ENCODE measurements at regions not wholly inside any gene's neighbourhood (a gene's known extent, or its start where the extent isn't known, plus 50 kb on each side); places are given as distances from the start of the nearest gene placed in this dataset.
"Not testable (repeated sequence)": the region's sequence is repeated elsewhere in the genome, so short reads cannot be mapped to it uniquely, and the experiment has no call there.

GRCh38 chr10:37067576-37067975, 57.8 kb upstream of the ANKRD30A start:
- Histone ChIP-seq H3K27ac (ENCODE audit: low read depth, low read length) (no peak overlapping the region), H3K79me2 (ENCODE audit: insufficient read depth, low read length) (no peaks in the 10 kb centered on the region), H4K20me1 (ENCODE audit: insufficient read depth, low read length) (no peaks in the 10 kb centered on the region), H3K27me3 (ENCODE audit: insufficient read depth, low read length) (no peaks in the 10 kb centered on the region), H3K36me3 (ENCODE audit: insufficient read depth, low read length) (no peaks in the 10 kb centered on the region), H3K4me3 (ENCODE audit: insufficient read depth, low read depth, low read length) (no peak overlapping the region), H3K9me3 (ENCODE audit: insufficient read depth, low read depth, low read length) (peaks cover 2% of the 10 kb centered on the region), H3K9ac (ENCODE audit: low read length) (no peak overlapping the region), H3K4me1 (ENCODE audit: insufficient read depth, low read length) (no peaks in the 10 kb centered on the region), H3K4me2 (ENCODE audit: low read length) (no peak overlapping the region), H2AFZ (ENCODE audit: low read depth, low read length) (no peak overlapping the region)
- Mint-ChIP-seq H3K27me3 (ENCODE audit: low read depth, unreplicated experiment) (no peaks in the 10 kb centered on the region), H3K4me1 (ENCODE audit: low read depth, unreplicated experiment) (no peaks in the 10 kb centered on the region), H3K9me3 (ENCODE audit: unreplicated experiment) (peaks cover 11% of the 10 kb centered on the region), H3K36me3 (ENCODE audit: low read depth, unreplicated experiment) (no peaks in the 10 kb centered on the region), H3K4me3 (ENCODE audit: unreplicated experiment) (no peak overlapping the region), H3K27ac (ENCODE audit: unreplicated experiment) (no peak overlapping the region)
- DNase-seq (ENCODE audit: low read depth) (no peak), FAIRE-seq (no peak)
- TF ChIP-seq, protein P1, sequence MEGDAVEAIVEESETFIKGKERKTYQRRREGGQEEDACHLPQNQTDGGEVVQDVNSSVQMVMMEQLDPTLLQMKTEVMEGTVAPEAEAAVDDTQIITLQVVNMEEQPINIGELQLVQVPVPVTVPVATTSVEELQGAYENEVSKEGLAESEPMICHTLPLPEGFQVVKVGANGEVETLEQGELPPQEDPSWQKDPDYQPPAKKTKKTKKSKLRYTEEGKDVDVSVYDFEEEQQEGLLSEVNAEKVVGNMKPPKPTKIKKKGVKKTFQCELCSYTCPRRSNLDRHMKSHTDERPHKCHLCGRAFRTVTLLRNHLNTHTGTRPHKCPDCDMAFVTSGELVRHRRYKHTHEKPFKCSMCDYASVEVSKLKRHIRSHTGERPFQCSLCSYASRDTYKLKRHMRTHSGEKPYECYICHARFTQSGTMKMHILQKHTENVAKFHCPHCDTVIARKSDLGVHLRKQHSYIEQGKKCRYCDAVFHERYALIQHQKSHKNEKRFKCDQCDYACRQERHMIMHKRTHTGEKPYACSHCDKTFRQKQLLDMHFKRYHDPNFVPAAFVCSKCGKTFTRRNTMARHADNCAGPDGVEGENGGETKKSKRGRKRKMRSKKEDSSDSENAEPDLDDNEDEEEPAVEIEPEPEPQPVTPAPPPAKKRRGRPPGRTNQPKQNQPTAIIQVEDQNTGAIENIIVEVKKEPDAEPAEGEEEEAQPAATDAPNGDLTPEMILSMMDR (IDR thresholded peaks at IDR 0.05; ENCODE audit: insufficient read depth, low read depth, low read length), result no peak
- no peak for TF ChIP-seq EZH2 (IDR thresholded peaks at IDR 0.05; ENCODE audit: insufficient read depth, low read length)

GRCh38 chr10:37062296-37062695, 63.1 kb upstream of the ANKRD30A start:
- H3K27ac ChIP-seq (ENCODE audit: low read depth, low read length); H3K27me3 ChIP-seq (ENCODE audit: insufficient read depth, low read length); H3K9me3 Mint-ChIP-seq (ENCODE audit: unreplicated experiment); H3K4me2 ChIP-seq (ENCODE audit: low read length); DNase-seq (ENCODE audit: low read depth); FAIRE-seq; H3K36me3 ChIP-seq (ENCODE audit: insufficient read depth, low read length); H3K4me3 Mint-ChIP-seq (ENCODE audit: unreplicated experiment); H3K9me3 ChIP-seq (ENCODE audit: insufficient read depth, low read depth, low read length); H3K27me3 Mint-ChIP-seq (ENCODE audit: low read depth, unreplicated experiment); H3K79me2 ChIP-seq (ENCODE audit: insufficient read depth, low read length); H3K27ac Mint-ChIP-seq (ENCODE audit: unreplicated experiment); H3K9ac ChIP-seq (ENCODE audit: low read length); H2AFZ ChIP-seq (ENCODE audit: low read depth, low read length); H3K36me3 Mint-ChIP-seq (ENCODE audit: low read depth, unreplicated experiment); H3K4me1 ChIP-seq (ENCODE audit: insufficient read depth, low read length); H3K4me1 Mint-ChIP-seq (ENCODE audit: low read depth, unreplicated experiment); H3K4me3 ChIP-seq (ENCODE audit: insufficient read depth, low read depth, low read length); H4K20me1 ChIP-seq (ENCODE audit: insufficient read depth, low read length): not testable (repeated sequence)

DNA sequence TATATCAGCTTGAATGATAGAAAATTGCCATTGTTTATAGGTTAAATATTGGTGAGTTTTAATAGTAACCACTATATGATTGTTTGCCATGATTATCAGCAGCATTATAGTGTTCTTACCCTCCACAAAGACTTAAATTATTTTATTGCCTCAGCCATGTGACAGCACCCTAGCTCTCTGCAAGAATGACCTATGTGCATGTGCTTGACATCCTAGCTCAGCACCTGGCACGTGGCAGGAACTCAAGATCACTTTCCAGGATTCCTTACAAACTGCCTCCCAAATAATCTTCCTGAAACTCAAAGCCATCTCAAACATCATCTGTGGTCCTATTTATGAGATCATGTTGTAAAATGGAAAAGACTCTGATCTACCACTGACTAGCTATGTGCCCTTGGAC, 68.1 kb upstream of the ANKRD30A start:
- no peak overlapping the region for H3K27ac ChIP-seq (ENCODE audit: low read depth, low read length)
- H3K36me3 ChIP-seq (ENCODE audit: insufficient read depth, low read length), result no peaks in the 10 kb centered on the region
- no peak overlapping the region for H3K9ac ChIP-seq (ENCODE audit: low read length)
- H3K9me3 Mint-ChIP-seq (ENCODE audit: unreplicated experiment), result peaks cover 7% of the 10 kb centered on the region
- no peaks in the 10 kb centered on the region for H3K4me1 ChIP-seq (ENCODE audit: insufficient read depth, low read length)
- no peak overlapping the region for H3K4me2 ChIP-seq (ENCODE audit: low read length)
- no peak for TF ChIP-seq EZH2 (IDR thresholded peaks at IDR 0.05; ENCODE audit: insufficient read depth, low read length)
- TF ChIP-seq, protein P1 (IDR thresholded peaks at IDR 0.05; ENCODE audit: insufficient read depth, low read depth, low read length), result no peak
- H3K4me1 Mint-ChIP-seq (ENCODE audit: low read depth, unreplicated experiment), result no peaks in the 10 kb centered on the region
- H3K4me3 Mint-ChIP-seq (ENCODE audit: unreplicated experiment), result no peak overlapping the region
- H3K4me3 ChIP-seq (ENCODE audit: insufficient read depth, low read depth, low read length), result no peak overlapping the region
- no peaks in the 10 kb centered on the region for H3K79me2 ChIP-seq (ENCODE audit: insufficient read depth, low read length)
- no peaks in the 10 kb centered on the region for H3K9me3 ChIP-seq (ENCODE audit: insufficient read depth, low read depth, low read length)
- no peaks in the 10 kb centered on the region for H3K27me3 ChIP-seq (ENCODE audit: insufficient read depth, low read length)
- no peaks in the 10 kb centered on the region for H3K36me3 Mint-ChIP-seq (ENCODE audit: low read depth, unreplicated experiment)
- DNase-seq (ENCODE audit: low read depth), result no peak
- no peak overlapping the region for H2AFZ ChIP-seq (ENCODE audit: low read depth, low read length)
- no peaks in the 10 kb centered on the region for H3K27me3 Mint-ChIP-seq (ENCODE audit: low read depth, unreplicated experiment)
- no peak overlapping the region for H3K27ac Mint-ChIP-seq (ENCODE audit: unreplicated experiment)
- FAIRE-seq, result no peak
- H4K20me1 ChIP-seq (ENCODE audit: insufficient read depth, low read length), result no peaks in the 10 kb centered on the region

All from astrocyte (in vitro differentiated cells and primary cell).